Esophagus squamous epithelium (tissue), 5 donors: ENCODE measurements at regions not wholly inside any gene's neighbourhood (a gene's known extent, or its start where the extent isn't known, plus 50 kb on each side); places are given as distances from the start of the nearest gene placed in this dataset.

Experiments used
- DNase-seq: peaks from one replicate; lab custom pipeline; 2025; lab: John Stamatoyannopoulos, UW
- H3K27ac ChIP-seq, 4 donors: fragments of 200-600 bp; sonication (generic); one replicate each; pipeline ENCODE4 v1.5.1; 2016 to 2019; ENCODE audit warnings: mild to moderate bottlenecking in 1 of 4
- H3K27me3 ChIP-seq, 4 donors: fragments of 200-600 bp; sonication (generic); 1 replicate in 3 of 4; 2 replicates in 1 of 4; pipeline versions ENCODE4 v1.5.1 to v1.6.0; 2017 to 2021; ENCODE audit warnings: antibody characterized with exemption in 1 of 4
- H3K36me3 ChIP-seq, 3 donors: fragments of 200-600 bp; sonication (generic); one replicate each; pipeline ENCODE4 v1.5.1; 2016 to 2019
- H3K4me1 ChIP-seq, 3 donors: fragments of 200-600 bp; sonication (generic); one replicate each; pipeline ENCODE4 v1.5.1; 2017 to 2019
- H3K4me3 ChIP-seq, 4 donors: fragments of 200-600 bp; sonication (generic); 1 replicate in 3 of 4; 2 replicates in 1 of 4; pipeline ENCODE4 v1.5.1; 2016 to 2019; ENCODE audit warnings: mild to moderate bottlenecking in 2 of 4, moderate library complexity in 1 of 4
- H3K9me3 ChIP-seq, 3 donors: fragments of 200-600 bp; sonication (generic); one replicate each; pipeline ENCODE4 v1.5.1; 2016 to 2019
- CTCF ChIP-seq, 6 experiments: fragments of 450-650 bp in 4 of 6; fragments of 200-600 bp in 2 of 6; sonication (generic) in 2 of 6; IDR thresholded peaks; one replicate each; pipeline ENCODE4 v1.5.1; 2016 to 2019; ENCODE audit warnings: antibody characterized with exemption in 6 of 6, mild to moderate bottlenecking in 4 of 6, moderate library complexity in 4 of 6
- POLR2A ChIP-seq, 4 donors: fragments of 450-650 bp; IDR thresholded peaks; one replicate each; pipeline ENCODE4 v1.6.1; 2017; ENCODE audit warnings: antibody characterized with exemption in 4 of 4, mild to moderate bottlenecking in 4 of 4, moderate library complexity in 3 of 4
- WGBS, 2 donors: methylation state at CpG; one replicate each; pipeline ENCODE4 v1.1.5; 2018; 5-methylcytosine and 5-hydroxymethylcytosine counted together
- intact Hi-C: fragments of 100-400 bp; cut with DNase I; formaldehyde crosslinking; loops from one replicate; pipeline ENCODE4 v1.15.0; 2022
- donor health status: DM: yes; HTN: yes; CAD: no.

GRCh38 chr6:84415517-84415916 is 188.1 kb upstream of the CEP162 start:
- TF ChIP-seq POLR2A (IDR thresholded peaks at IDR 0.05) (no peak), CTCF (IDR thresholded peaks at IDR 0.05) (no peak)
- Histone ChIP-seq H3K27ac (no peak overlapping the region), H3K4me1 (no peaks in the 10 kb centered on the region), H3K27me3 (peaks cover 0 to 4% (median 0%) of the 10 kb centered on the region in 4 donors), H3K4me3 (no peak overlapping the region), H3K36me3 (no peaks in the 10 kb centered on the region), H3K9me3 (no peaks in the 10 kb centered on the region)
- WGBS, 2 donors, result 37 to 38% methylated on average over 6 of the region's 6 CpGs
- DNase-seq, result no peak
- intact Hi-C loops, result no loop called here

- TF ChIP-seq CTCF (IDR thresholded peaks at IDR 0.05) (no peak), POLR2A (IDR thresholded peaks at IDR 0.05) (no peak)
- Histone ChIP-seq H3K4me3 (no peak overlapping the region), H3K36me3 (no peaks in the 10 kb centered on the region), H3K27ac (no peak overlapping the region), H3K27me3 (peaks cover 0 to 4% (median 0%) of the 10 kb centered on the region in 4 donors), H3K4me1 (no peaks in the 10 kb centered on the region), H3K9me3 (no peaks in the 10 kb centered on the region)
- no peak for DNase-seq
- 42 to 53% methylated on average over 2 of the region's 2 CpGs for WGBS, 2 donors
- intact Hi-C loops, result no loop called here
Measured at GRCh38 chr6:84415068-84415467, 187.6 kb upstream of the CEP162 start.

DNA sequence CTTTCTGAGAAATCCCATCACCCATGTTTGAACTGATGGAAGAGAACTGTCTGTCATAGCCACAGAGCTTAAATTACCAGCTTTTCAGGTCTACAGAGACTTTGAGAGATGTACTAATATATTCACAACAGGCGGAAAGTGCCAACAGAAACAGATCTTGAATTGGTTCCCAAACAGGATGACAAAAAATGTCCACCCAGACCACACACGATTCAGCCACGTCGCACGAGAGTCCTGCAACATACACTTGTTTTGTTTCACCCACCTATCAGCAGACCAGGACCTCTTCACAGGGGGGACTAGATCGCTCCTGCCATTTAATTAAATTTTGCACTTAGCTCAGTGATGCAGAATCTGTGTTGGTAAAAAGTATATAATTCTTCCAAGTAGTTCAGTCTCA is 187.1 kb upstream of the CEP162 start:
- TF ChIP-seq CTCF (IDR thresholded peaks at IDR 0.05) (no peak), POLR2A (IDR thresholded peaks at IDR 0.05) (no peak)
- Histone ChIP-seq H3K4me1 (no peaks in the 10 kb centered on the region), H3K4me3 (no peak overlapping the region), H3K36me3 (no peaks in the 10 kb centered on the region), H3K9me3 (no peaks in the 10 kb centered on the region), H3K27ac (no peak overlapping the region), H3K27me3 (peaks cover 0 to 4% (median 0%) of the 10 kb centered on the region in 4 donors)
- WGBS, 2 donors, result 66 to 86% methylated on average over 6 of the region's 6 CpGs
- intact Hi-C loops, result no loop called here
- DNase-seq, result no peak

GRCh38 chr6:84411060-84411629 is 183.7 kb upstream of the CEP162 start:
- no peaks in the 10 kb centered on the region for H3K27me3 ChIP-seq
- H3K9me3 ChIP-seq, result no peaks in the 10 kb centered on the region
- intact Hi-C loops, result no loop called here
- H3K4me3 ChIP-seq, result no peak overlapping the region
- H3K36me3 ChIP-seq, result no peaks in the 10 kb centered on the region
- DNase-seq, result no peak
- no peak overlapping the region for H3K27ac ChIP-seq
- TF ChIP-seq POLR2A (IDR thresholded peaks at IDR 0.05) (no peak), CTCF (IDR thresholded peaks at IDR 0.05) (no peak)
- H3K4me1 ChIP-seq, result no peaks in the 10 kb centered on the region
- WGBS, 2 donors, result 20 to 38% methylated on average over 1 of the region's 1 CpG

- TF ChIP-seq CTCF (IDR thresholded peaks at IDR 0.05), result no peak
- no peak for TF ChIP-seq POLR2A (IDR thresholded peaks at IDR 0.05)
- intact Hi-C loops, result no loop called here
- 84 to 95% methylated on average over 1 of the region's 1 CpG for WGBS, 2 donors
Measured at GRCh38 chr6:84409911-84410310, 182.5 kb upstream of the CEP162 start.

More at GRCh38 chr6:84409911-84410310, 182.5 kb upstream of the CEP162 start:
- Histone ChIP-seq H3K9me3 (no peaks in the 10 kb centered on the region), H3K27ac (no peak overlapping the region), H3K27me3 (no peaks in the 10 kb centered on the region), H3K4me3 (no peak overlapping the region), H3K36me3 (no peaks in the 10 kb centered on the region), H3K4me1 (no peaks in the 10 kb centered on the region)
- no peak for DNase-seq
